ENCODE measurements at regions not wholly inside any gene's neighbourhood (a gene's known extent, or its start where the extent isn't known, plus 50 kb on each side); places are given as distances from the start of the nearest gene placed in this dataset.

DNA sequence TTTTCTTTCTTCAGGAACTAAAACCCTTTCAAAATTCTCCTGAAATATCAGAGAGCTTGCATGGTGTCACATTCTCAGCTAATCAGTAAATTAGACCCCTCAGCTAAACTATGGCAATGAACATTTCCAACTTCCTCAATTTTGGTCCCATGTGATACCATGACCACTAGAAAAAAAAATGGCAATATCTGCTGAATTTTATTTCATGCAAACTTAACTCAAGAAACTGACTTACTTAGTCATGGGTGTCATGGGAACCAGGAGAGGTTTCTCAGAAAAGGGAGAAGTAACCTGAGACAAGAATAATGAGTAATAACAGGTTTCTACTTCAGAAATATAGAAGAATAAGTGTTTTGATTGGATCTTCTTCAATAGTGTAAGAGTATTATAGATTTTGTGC is 784.6 kb upstream of the ALCAM start:
- no peak for TF ChIP-seq ZNF384 (IDR thresholded peaks at IDR 0.05)
- TF ChIP-seq LEF1 (IDR thresholded peaks at IDR 0.05; ENCODE audit: borderline replicate concordance): no peak
- TF ChIP-seq BHLHE40 (IDR thresholded peaks at IDR 0.05; ENCODE audit: borderline replicate concordance): no peak
- no peak for TF ChIP-seq ELF4 (IDR thresholded peaks at IDR 0.05)
- no peak for TF ChIP-seq HDGF (IDR thresholded peaks at IDR 0.05; ENCODE audit: borderline replicate concordance)

Data from HEK293T (cell line).